ENCODE measurements at regions not wholly inside any gene's neighbourhood (a gene's known extent, or its start where the extent isn't known, plus 50 kb on each side); places are given as distances from the start of the nearest gene placed in this dataset.
"Not testable (repeated sequence)": the region's sequence is repeated elsewhere in the genome, so short reads cannot be mapped to it uniquely, and the experiment has no call there.

- DNase-seq (ENCODE audit: low read depth) = no peak
- TF ChIP-seq CTCF (IDR thresholded peaks at IDR 0.05; ENCODE audit: insufficient read depth, low read depth, low read length, missing control alignments) = no peak
- no peak overlapping the region for H3K4me3 ChIP-seq (ENCODE audit: low read depth, low read length)
Observed at GRCh38 chr12:68439368-68440045, 107.3 kb upstream of the MDM1 start.

- DNase-seq (ENCODE audit: low read depth) = no peak
- no peak overlapping the region for H3K4me3 ChIP-seq (ENCODE audit: low read depth, low read length)
- no peak for TF ChIP-seq CTCF (IDR thresholded peaks at IDR 0.05; ENCODE audit: insufficient read depth, low read depth, low read length, missing control alignments)
Observed at GRCh38 chr12:68440068-68440581, 108.0 kb upstream of the MDM1 start.

GRCh38 chr12:68441167-68441566, 109.0 kb upstream of the MDM1 start:
- no peak for DNase-seq (ENCODE audit: low read depth)
- H3K4me3 ChIP-seq (ENCODE audit: low read depth, low read length) = peak overlapping the region; percentile 7; the same call in 1 of the 2 replicates
- TF ChIP-seq CTCF (IDR thresholded peaks at IDR 0.05; ENCODE audit: insufficient read depth, low read depth, low read length, missing control alignments) = no peak

GRCh38 chr12:68442353-68442972, 110.3 kb upstream of the MDM1 start:
- peak; percentile 19 for DNase-seq (ENCODE audit: low read depth)

GRCh38 chr12:68443695-68444094, 111.5 kb upstream of the MDM1 start:
- DNase-seq (ENCODE audit: low read depth); H3K4me3 ChIP-seq (ENCODE audit: low read depth, low read length): not testable (repeated sequence)

More at GRCh38 chr12:68442353-68442972, 110.3 kb upstream of the MDM1 start:
- not testable (repeated sequence) for H3K4me3 ChIP-seq (ENCODE audit: low read depth, low read length)

- no peak for TF ChIP-seq CTCF (IDR thresholded peaks at IDR 0.05; ENCODE audit: insufficient read depth, low read depth, low read length, missing control alignments)
- H3K4me3 ChIP-seq (ENCODE audit: low read depth, low read length) = no peak overlapping the region
- DNase-seq (ENCODE audit: low read depth) = no peak
Observed at GRCh38 chr12:68445824-68446223, 113.7 kb upstream of the MDM1 start.

GRCh38 chr12:68446384-68446783, 114.2 kb upstream of the MDM1 start:
- no peak overlapping the region for H3K4me3 ChIP-seq (ENCODE audit: low read depth, low read length)
- DNase-seq (ENCODE audit: low read depth) = no peak
- TF ChIP-seq CTCF (IDR thresholded peaks at IDR 0.05; ENCODE audit: insufficient read depth, low read depth, low read length, missing control alignments) = no peak
